ENCODE measurements at regions not wholly inside any gene's neighbourhood (a gene's known extent, or its start where the extent isn't known, plus 50 kb on each side); places are given as distances from the start of the nearest gene placed in this dataset.

DNA sequence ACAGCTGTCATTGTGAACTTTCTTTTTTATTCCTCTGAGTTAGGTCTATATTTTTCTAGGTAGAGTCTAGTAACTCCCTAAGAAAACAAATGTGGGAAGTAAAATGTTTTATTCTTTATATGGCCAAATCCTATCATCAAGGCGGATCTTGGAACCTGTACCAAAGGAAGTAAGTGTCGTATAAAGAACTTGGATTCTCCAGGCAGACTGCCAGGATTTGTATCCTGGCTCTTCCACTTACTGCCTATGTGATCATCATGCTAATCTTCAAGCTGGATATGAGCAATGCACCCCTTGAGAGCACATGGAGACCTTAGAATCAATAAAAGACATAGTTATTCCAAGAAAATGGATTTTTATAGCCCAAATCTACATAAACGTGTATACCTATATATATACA is 286.5 kb downstream of the PCDH17 start:
- DNase-seq, result no peak

DNA sequence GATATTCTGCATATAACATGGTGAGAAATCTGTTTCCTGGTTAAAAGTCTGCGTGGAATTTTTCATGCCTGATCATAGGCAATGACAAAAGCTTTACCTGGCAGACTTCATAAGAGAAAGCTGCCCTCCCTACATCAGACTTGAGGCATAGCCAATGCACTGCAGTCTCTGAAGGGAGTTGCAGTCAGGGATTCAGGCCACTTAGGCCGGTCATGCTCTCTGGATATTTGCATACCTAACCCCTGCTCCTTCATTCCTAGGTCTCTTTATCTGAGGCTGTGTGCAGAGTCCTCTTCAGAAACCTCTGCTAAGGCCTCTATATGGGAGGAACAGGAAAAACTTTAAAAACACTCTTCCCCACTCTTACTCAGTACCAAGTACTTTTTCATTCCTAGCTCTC is 287.4 kb downstream of the PCDH17 start:
- no peak for DNase-seq

DNA sequence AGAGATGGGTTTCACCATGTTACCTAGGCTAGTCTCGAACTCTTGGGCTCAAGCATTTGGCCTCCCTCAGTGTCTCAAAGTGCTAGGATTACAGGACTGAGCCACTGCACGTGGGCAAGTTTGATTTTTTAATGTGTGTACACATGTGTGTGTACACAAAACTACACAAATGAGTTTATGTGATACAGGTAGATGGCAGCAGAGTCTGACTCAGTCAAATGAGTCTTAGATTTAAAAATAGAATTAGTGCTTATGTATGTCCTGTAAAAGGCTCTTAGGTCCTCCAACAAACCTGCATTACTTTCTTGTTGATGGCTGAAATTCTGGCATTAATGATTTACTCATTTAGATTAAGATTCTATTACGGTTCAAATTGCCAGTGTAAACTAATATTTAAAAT is 293.7 kb downstream of the PCDH17 start:
- DNase-seq, result no peak

GRCh38 chr13:57925751-57926150 is 294.2 kb downstream of the PCDH17 start:
- no peak for DNase-seq

- no peak for DNase-seq
Observed at GRCh38 chr13:57932061-57932460, 300.5 kb downstream of the PCDH17 start.

- DNase-seq, result no peak
Observed at GRCh38 chr13:57933606-57934005, 302.1 kb downstream of the PCDH17 start.

- no peak for DNase-seq
Observed at GRCh38 chr13:57935965-57936364, 304.4 kb downstream of the PCDH17 start.

DNA sequence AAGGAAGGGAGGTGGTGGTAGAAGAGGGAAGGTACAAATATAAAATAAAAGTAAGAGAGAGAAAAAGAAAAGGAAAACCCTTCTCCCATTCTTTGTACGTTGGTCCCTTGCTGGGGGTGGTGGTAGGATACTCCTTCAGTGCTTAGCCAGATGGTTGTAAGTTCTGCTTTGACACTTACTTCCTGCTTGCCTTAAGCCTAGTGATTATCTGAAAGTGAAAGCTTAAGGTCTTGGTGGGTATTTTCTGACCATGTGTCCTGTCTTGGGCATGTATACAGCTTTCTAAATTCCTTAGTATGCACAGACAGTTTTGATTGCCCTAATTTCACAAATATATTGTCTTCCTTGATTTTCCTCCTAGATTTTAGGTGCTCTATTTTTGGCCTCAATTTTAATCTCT is 314.8 kb downstream of the PCDH17 start:
- no peak for DNase-seq

- DNase-seq, result no peak
Observed at GRCh38 chr13:57948884-57949283, 317.3 kb downstream of the PCDH17 start.

DNA sequence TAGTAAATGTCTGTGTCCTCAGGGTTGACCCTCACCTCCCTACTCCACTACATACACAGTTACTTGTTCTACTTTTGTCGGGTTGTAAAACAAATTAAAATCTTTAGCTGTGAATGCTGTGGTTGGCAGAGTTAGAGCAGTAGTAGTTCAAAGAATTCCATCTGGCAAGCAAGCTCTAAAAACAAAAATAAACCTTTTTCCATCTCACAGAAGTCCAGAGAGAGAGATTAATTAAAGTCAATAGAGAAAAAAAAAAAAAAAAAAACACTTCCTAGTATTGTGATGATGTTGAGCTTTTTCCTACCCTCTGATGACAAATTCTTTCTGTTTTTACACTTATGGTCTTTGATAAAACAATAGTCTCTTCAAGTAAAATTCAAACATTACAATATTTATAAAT is 338.4 kb downstream of the PCDH17 start:
- DNase-seq, result no peak

DNA sequence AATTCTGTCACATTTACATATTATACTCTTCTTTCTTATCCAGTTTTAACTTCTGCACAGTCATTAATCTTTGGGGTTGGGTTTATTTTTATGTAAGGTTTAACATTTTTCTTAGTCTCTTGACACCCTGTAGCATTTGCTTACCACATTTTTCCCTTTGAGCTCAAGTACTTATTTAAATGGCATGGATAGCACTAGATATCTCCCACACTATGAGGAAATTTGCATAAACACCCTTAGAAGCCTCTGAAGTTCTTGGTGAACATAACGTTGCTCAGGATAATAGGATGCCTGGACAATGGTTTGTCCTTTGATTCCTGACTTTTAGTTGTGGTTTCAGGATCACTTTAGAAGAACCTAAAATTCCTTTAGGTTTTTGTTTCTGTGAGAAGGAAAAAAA is 338.9 kb downstream of the PCDH17 start:
- no peak for DNase-seq

DNA sequence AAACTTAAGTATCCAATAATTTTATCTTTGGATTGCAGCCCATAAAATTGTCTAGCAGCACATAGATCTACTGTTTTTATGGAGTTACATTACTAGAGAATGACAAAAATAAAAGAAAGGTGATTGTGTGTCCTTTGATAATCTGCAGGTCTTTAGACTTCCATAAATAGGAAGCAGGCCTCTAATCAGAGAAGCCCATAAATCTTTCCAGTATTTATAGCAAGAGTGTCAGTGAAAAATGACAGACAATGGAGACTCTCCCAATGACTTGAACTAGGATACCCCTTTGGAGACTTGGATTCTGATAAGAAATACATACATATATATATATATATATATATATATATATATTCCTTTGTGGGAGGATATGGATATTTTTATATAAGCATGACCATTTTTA is 351.2 kb downstream of the PCDH17 start:
- no peak for DNase-seq

- DNase-seq, result no peak
Observed at GRCh38 chr13:57988276-57988675, 356.7 kb downstream of the PCDH17 start.

DNA sequence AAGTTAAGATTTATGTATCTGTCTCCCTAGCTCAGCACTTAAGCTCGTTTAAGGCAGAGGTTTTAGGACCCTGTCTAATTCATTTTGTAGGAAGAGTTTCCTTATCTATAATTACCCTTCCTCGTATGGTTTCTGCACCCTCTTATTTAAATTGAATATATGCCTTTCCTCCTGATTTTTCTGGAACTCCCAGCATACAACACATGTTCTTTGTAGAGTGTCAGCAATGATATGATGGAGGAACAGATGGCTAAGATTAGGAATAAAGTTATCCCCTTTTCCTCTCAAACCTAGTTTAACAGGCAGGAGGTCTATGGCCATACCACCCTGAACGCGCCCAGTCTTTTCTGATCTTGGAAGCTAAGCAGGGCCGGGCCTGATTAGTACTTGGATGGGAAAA is 359.5 kb downstream of the PCDH17 start:
- DNase-seq, result no peak

GRCh38 chr13:57992416-57992815 is 360.9 kb downstream of the PCDH17 start:
- DNase-seq, result no peak

DNA sequence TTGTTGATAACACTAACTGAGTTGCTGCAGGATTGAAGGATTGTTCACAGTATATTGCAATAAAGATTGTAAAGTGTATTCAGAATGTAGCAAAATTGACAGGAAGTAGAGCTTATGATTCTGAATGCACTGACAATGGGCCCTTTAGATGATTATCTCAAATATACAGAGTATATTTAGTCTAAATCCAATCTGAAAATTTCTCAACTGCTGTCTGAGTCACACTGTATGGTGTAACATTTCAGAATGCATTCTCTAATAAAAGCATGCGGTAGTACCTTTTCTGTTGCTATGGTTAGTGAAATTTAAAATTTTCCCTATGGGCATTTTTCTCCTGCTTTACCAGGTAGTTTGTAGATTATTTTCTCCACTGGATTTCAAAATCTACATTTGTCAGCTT is 365.2 kb downstream of the PCDH17 start:
- DNase-seq, result no peak

GRCh38 chr13:58004751-58005150 is 373.2 kb downstream of the PCDH17 start:
- no peak for DNase-seq

DNA sequence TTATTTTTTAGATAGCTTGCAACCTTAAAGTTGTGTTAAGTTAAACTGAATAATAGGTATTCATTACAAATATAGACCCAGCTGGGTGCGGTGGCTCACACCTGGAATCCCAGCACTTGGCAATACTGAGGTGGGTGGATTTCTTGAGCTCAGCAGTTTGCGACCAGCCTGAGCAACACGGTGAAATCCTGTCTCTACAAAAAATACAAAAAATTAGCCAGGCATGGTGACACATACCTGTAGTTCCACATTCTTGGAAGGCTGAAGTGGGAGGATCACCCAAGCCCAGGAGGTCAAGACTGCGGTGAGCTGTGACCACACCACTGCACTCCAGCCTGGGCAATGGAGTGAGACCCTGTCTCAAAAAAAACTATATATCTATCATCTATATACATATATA is 386.5 kb downstream of the PCDH17 start:
- DNase-seq, result no peak

DNA sequence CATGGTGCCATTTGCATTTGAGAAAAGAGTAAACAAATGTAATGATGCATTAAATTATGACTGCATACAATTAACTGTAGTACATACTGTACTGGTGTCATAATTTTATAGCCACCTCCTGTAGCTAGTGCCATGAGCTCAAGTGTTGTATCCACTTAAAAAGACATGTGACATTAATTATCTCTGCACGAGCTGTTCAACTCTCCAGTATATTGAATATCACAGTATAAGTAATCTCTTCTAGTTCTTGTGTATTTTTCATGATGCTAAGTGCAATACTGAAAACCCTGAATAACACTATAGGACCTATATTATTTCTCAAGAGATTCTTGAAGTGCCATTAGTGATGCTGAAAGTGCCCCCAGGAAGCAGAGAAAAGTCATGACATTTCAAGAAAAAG is 387.3 kb downstream of the PCDH17 start:
- no peak for DNase-seq

GRCh38 chr13:58024103-58024502 is 392.6 kb downstream of the PCDH17 start:
- no peak for DNase-seq

- no peak for DNase-seq
Observed at GRCh38 chr13:58025821-58026220, 394.3 kb downstream of the PCDH17 start.

- no peak for DNase-seq
Observed at GRCh38 chr13:58032676-58033460, 401.3 kb downstream of the PCDH17 start.

DNA sequence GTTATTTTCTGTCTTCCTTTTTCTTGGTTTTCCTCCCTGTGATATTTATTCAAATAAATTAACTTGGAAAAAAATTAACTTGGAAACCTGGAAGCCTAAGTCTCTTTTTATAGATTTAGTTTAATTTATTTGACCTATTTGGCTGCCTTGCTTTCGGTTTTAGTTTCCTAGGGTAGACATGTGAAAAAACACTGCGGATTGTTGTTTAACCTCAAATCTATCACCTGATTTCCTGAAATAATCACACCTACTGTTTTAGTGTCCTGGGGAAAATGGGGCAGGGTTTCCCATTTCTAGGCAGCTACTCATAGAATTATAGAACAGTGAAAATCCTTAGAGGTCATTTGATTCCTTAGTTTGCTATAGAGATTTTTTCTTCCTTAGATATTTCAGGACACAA is 412.4 kb downstream of the PCDH17 start:
- no peak for DNase-seq

DNA sequence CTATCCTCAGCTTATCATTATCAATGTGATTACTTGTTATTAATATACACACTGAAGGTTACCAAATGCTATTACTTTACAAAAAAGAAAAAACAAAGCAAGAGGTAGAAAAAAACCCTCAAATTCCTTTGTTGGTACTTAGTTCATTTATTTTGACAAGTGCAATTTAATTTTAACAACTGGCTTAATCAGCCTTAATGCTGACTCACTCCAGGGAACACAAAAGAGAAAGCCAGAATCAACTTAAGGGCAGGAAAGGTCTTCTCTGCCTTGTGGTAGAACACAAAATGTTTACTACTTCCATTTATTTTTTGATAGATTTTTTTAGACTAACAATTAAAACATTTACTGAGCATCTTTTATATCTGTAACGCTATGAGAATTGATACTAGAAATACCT is 417.1 kb downstream of the PCDH17 start:
- DNase-seq, result no peak

DNA sequence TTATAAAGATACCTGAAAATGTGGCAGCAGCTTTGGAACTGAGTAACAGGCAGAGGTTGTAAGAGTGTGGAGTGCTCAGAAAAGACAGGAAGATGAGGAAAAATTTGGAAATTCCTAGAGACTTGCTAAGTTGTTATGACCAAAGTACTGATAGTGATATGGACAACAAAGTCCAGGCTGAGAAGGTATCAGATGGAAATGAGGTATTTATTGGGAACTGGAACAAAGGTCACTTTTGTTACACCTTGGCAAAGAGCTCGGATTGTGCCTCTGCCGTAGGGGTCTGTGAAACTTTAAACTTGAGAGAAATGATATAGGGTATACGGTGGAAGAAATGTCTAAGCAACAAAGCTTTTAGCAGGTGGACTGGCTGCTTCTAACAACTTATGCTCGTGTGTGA is 419.9 kb downstream of the PCDH17 start:
- DNase-seq, result no peak

All from right hindlimb (tissue), 1 donor.